Smooth muscle cell (in vitro differentiated cells): ENCODE measurements at regions not wholly inside any gene's neighbourhood (a gene's known extent, or its start where the extent isn't known, plus 50 kb on each side); places are given as distances from the start of the nearest gene placed in this dataset.

Experiments used
- DNase-seq: peaks from one replicate; lab custom pipeline; 2025; ENCODE audit not compliant: unreplicated experiment; lab: John Stamatoyannopoulos, UW
- H2AFZ ChIP-seq: fragments of 200-600 bp; sonication (generic); 2 replicates; pipeline ENCODE4 v1.6.0; 2016; ENCODE audit warnings: antibody characterized with exemption, low read depth, mild to moderate bottlenecking
- H3F3A ChIP-seq: fragments of 200-600 bp; sonication (generic); 2 replicates; pipeline ENCODE4 v1.6.0; 2017; ENCODE audit warnings: antibody characterized with exemption, low read depth
- H3K27ac ChIP-seq: fragments of 200-600 bp; sonication (generic); 2 replicates; pipeline ENCODE4 v1.5.1; 2016; ENCODE audit warnings: low read depth, mild to moderate bottlenecking
- H3K27me3 ChIP-seq: fragments of 200-600 bp; sonication (generic); 2 replicates; pipeline ENCODE4 v1.6.1; 2016; ENCODE audit warnings: low read depth, mild to moderate bottlenecking
- H3K36me3 ChIP-seq: fragments of 200-600 bp; sonication (generic); 2 replicates; pipeline ENCODE4 v1.5.1; 2016; ENCODE audit warnings: low read depth
- H3K4me1 ChIP-seq: fragments of 200-600 bp; sonication (generic); 2 replicates; pipeline ENCODE4 v1.5.1; 2016; ENCODE audit warnings: low read depth
- H3K4me2 ChIP-seq: fragments of 200-600 bp; sonication (generic); 2 replicates; pipeline ENCODE4 v1.6.0; 2016; ENCODE audit warnings: mild to moderate bottlenecking
- H3K4me3 ChIP-seq: fragments of 200-600 bp; sonication (generic); 2 replicates; pipeline ENCODE4 v1.5.1; 2016; ENCODE audit warnings: mild to moderate bottlenecking
- H3K79me2 ChIP-seq: fragments of 200-600 bp; sonication (generic); 2 replicates; pipeline ENCODE4 v1.6.0; 2016; ENCODE audit warnings: low read depth, mild to moderate bottlenecking
- H3K9ac ChIP-seq: fragments of 200-600 bp; sonication (generic); 2 replicates; pipeline ENCODE4 v1.6.0; 2016; ENCODE audit warnings: low read depth
- H3K9me3 ChIP-seq: fragments of 200-600 bp; sonication (generic); replicated peaks from 2 replicates; pipeline ENCODE4 v1.5.1; 2016; ENCODE audit warnings: low read depth
- H4K20me1 ChIP-seq: fragments of 200-600 bp; sonication (generic); 2 replicates; pipeline ENCODE4 v1.6.0; 2016; ENCODE audit warnings: low read depth
- WGBS: methylation state at CpG from one replicate; pipeline ENCODE4 v1.1.7; 2016; ENCODE audit warnings: low lambda C conversion rate; 5-methylcytosine and 5-hydroxymethylcytosine counted together
- TF ChIP-seq, protein P1 (sequence below): fragments of 200-600 bp; sonication (generic); IDR thresholded peaks from 2 replicates; pipeline ENCODE4 v1.5.1; 2017; ENCODE audit warnings: borderline replicate concordance, mild to moderate bottlenecking, antibody characterized with exemption; ENCODE audit not compliant: insufficient read depth, poor library complexity, severe bottlenecking

DNA sequence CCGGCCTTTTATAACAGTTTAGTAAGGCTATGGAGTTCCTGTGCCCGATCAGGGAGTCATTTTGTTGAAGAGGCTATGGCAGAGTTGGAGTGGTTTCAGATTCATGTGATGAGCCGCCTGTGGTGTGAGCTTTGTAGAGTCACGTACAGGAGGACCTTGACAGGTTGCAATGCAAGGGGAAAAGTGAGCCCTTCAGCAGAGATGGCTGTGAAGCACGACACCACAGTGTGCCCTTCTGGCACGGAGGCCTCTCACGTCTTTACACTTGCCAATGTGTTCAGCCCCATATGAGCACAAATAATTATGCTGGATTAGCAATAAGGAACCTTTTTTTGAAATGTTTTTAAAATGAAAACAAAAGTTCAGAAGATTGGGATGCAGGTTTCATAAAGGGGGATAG, 499.8 kb downstream of the LIG4 start:
- TF ChIP-seq, protein P1, sequence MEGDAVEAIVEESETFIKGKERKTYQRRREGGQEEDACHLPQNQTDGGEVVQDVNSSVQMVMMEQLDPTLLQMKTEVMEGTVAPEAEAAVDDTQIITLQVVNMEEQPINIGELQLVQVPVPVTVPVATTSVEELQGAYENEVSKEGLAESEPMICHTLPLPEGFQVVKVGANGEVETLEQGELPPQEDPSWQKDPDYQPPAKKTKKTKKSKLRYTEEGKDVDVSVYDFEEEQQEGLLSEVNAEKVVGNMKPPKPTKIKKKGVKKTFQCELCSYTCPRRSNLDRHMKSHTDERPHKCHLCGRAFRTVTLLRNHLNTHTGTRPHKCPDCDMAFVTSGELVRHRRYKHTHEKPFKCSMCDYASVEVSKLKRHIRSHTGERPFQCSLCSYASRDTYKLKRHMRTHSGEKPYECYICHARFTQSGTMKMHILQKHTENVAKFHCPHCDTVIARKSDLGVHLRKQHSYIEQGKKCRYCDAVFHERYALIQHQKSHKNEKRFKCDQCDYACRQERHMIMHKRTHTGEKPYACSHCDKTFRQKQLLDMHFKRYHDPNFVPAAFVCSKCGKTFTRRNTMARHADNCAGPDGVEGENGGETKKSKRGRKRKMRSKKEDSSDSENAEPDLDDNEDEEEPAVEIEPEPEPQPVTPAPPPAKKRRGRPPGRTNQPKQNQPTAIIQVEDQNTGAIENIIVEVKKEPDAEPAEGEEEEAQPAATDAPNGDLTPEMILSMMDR: no peak
- WGBS: 96% methylated on average over 7 of the region's 7 CpGs
- no peaks in the 10 kb centered on the region for H3K9me3 ChIP-seq
- H4K20me1 ChIP-seq: no peaks in the 10 kb centered on the region
- no peaks in the 10 kb centered on the region for H3K36me3 ChIP-seq
- no peaks in the 10 kb centered on the region for H3K27me3 ChIP-seq
- H3K4me3 ChIP-seq: no peak overlapping the region
- no peak for DNase-seq
- no peaks in the 10 kb centered on the region for H3K79me2 ChIP-seq
- H3F3A ChIP-seq: no peaks in the 10 kb centered on the region
- peaks cover 7% of the 10 kb centered on the region for H3K4me1 ChIP-seq
- no peak overlapping the region for H3K4me2 ChIP-seq
- H3K9ac ChIP-seq: no peak overlapping the region
- no peak overlapping the region for H2AFZ ChIP-seq
- no peak overlapping the region for H3K27ac ChIP-seq

DNA sequence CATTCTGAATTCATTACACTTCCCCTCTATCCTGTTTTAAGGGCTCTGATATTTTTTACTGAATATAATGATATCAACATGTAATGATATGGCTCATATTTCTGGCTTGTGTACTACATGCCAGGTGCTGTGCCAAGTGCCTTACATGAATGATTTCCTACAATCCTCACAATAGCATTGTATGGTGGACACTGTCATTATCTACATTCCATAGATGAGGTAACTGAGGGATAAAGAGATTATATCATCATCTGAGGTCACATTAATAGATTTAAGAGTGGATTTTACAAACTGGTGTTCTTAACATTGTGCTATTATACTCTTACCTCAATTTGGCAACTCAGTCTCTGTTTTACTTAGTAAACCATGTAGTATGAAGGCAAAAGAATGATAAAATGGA, 502.0 kb downstream of the LIG4 start:
- Histone ChIP-seq H3K4me3 (no peak overlapping the region), H3K27ac (no peak overlapping the region), H3K27me3 (no peaks in the 10 kb centered on the region), H4K20me1 (no peaks in the 10 kb centered on the region), H3F3A (no peaks in the 10 kb centered on the region), H3K4me2 (no peak overlapping the region), H3K4me1 (peaks cover 7% of the 10 kb centered on the region), H3K9me3 (no peaks in the 10 kb centered on the region), H3K79me2 (no peaks in the 10 kb centered on the region), H2AFZ (no peak overlapping the region), H3K36me3 (no peaks in the 10 kb centered on the region), H3K9ac (no peak overlapping the region)
- DNase-seq: no peak
- TF ChIP-seq, protein P1: no peak

DNA sequence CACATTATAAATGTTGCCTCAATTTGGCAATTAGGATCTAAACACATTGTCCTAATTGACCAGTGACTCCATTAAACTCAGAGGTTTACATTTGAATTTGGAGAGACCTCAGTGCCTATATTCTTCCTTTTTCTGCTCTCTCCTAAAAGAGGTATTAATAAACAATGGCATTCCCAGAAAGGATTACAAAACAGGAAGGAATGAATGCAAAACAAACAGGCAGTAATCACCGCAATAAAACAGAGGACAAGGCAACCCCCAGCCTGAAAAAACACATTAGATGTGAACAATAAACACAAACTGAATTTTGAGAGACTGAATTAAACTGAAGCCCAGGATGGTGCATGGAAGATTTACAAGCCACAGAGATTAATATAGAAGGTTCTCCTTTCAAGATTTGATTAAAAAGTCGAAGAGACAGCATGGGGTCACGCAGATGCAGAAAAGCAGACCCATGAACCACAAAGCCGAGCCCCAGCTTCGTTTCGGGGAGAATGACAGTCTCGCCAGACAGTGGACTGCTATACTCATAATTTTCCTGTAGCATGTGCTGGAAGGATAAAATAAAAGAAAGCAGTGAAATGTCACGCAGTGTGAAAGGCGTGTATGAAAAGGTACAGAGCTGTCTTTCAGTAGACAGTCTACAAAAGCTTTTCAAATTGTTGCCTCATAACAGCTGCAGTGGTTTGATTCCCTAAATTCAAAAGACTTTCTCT, 503.0 kb downstream of the LIG4 start:
- H3K79me2 ChIP-seq: no peaks in the 10 kb centered on the region
- H3K4me3 ChIP-seq: no peak overlapping the region
- no peaks in the 10 kb centered on the region for H4K20me1 ChIP-seq
- H3K9ac ChIP-seq: no peak overlapping the region
- no peaks in the 10 kb centered on the region for H3K9me3 ChIP-seq
- no peak overlapping the region for H3K4me2 ChIP-seq
- TF ChIP-seq, protein P1: no peak
- H2AFZ ChIP-seq: no peak overlapping the region
- H3K27ac ChIP-seq: no peak overlapping the region
- no peaks in the 10 kb centered on the region for H3K27me3 ChIP-seq
- H3F3A ChIP-seq: no peaks in the 10 kb centered on the region
- peaks cover 7% of the 10 kb centered on the region for H3K4me1 ChIP-seq
- no peaks in the 10 kb centered on the region for H3K36me3 ChIP-seq
- 85% methylated on average over 9 of the region's 9 CpGs for WGBS
- no peak for DNase-seq

DNA sequence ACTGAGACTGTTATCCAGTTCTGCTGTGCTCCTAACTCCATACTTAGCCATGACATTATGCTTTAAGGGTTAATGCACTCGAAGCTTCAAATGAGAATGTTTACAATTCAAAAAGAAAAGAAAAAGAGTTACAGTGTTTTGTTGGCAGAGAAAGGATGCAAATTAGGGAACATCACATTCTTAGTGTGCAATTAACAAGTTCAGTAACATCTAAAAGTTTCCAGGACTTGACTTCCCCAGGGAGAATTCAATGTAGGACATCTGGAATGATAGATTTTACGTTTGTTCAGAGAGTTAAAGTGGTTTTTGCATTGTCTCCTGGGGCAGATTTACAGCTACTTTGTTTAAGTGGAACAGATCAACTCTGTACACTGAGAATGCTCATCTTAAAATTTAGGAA, 525.2 kb downstream of the LIG4 start:
- no peak for DNase-seq
- TF ChIP-seq, protein P1: no peak
- 56% methylated on average over 2 of the region's 2 CpGs for WGBS

More for the DNA sequence above, 525.2 kb downstream of the LIG4 start:
- Histone ChIP-seq H3K9me3 (no peaks in the 10 kb centered on the region), H3K36me3 (no peaks in the 10 kb centered on the region), H3K4me3 (no peak overlapping the region), H3K4me2 (no peak overlapping the region), H3K27ac (no peak overlapping the region), H3K27me3 (no peaks in the 10 kb centered on the region), H2AFZ (no peak overlapping the region), H3K9ac (no peak overlapping the region), H3K4me1 (no peaks in the 10 kb centered on the region), H3K79me2 (no peaks in the 10 kb centered on the region), H4K20me1 (no peaks in the 10 kb centered on the region), H3F3A (no peaks in the 10 kb centered on the region)
